ENCODE measurements at regions not wholly inside any gene's neighbourhood (a gene's known extent, or its start where the extent isn't known, plus 50 kb on each side); places are given as distances from the start of the nearest gene placed in this dataset.

DNA sequence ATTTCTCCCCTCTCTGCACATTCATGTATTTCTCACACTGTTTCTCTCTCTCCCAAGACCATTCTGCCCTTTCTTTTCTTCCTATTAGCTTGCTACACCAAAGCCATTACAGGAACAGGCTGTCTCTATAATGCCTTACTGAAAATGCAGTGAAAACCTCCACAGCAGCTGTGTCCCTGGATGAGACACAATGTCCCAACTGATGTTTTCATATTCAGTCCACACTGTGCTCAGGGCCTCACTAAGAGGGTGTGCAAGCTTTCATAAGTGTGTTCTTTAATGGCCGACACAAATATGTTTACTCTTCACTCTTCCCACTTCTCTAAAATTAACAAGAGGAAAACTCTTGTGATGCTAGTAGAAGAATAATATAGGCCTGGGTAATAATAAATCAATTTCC lies 163.4 kb downstream of the KCTD12 start:
- no peaks in the 10 kb centered on the region for H3K4me1 Mint-ChIP-seq
- H3K36me3 Mint-ChIP-seq (ENCODE audit: low read depth) = no peaks in the 10 kb centered on the region
- no peak overlapping the region for H3K4me3 Mint-ChIP-seq
- H3K9me3 Mint-ChIP-seq = no peaks in the 10 kb centered on the region
- ATAC-seq (replicated peaks) = no peak
- H3K27me3 Mint-ChIP-seq = peaks cover 4% of the 10 kb centered on the region
- H3K27ac Mint-ChIP-seq = no peak overlapping the region

DNA sequence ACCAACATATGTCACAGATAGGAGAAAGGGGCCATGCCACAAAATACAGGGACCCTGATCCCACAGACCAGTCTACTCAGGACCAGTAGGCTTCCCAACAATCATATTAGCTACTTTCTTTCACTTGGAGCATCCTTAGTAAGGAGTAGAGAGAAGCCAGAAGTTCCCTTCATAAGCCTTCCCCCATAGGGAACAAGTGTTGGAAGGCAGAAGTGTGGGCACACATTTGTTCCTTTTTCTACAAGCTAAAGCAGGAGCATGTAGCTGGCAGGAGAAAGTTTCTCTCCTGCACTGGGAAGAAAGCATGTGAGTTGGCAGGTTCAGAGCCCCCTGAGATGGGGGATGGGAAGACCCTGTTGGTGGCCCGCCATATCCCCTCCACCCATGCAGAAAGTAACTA lies 165.4 kb downstream of the KCTD12 start:
- Mint-ChIP-seq H3K27ac (no peak overlapping the region), H3K9me3 (no peaks in the 10 kb centered on the region)

DNA sequence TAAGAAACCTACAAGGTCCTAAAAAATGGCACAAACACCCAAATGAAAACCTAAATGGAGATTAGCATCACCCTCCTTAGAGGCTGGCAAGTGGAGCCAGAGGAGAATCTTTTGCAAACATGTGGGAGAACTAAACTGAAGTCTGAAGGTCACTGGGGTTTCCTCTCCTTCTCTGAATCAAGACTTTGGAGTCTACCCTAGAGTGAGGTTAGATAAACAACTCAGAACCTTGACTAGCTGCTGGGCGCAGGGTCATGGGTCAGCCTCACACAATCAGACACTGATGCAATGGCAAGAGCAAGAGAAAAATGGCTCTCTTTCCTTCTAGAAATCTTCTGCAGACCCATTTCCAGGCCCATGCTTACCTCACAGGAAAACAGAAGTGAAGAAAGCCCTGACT lies 165.8 kb downstream of the KCTD12 start:
- no peak overlapping the region for H3K4me3 Mint-ChIP-seq
- peaks cover 4% of the 10 kb centered on the region for H3K27me3 Mint-ChIP-seq
- H3K9me3 Mint-ChIP-seq = no peaks in the 10 kb centered on the region
- ATAC-seq (replicated peaks) = no peak
- H3K36me3 Mint-ChIP-seq (ENCODE audit: low read depth) = no peaks in the 10 kb centered on the region
- no peak overlapping the region for H3K27ac Mint-ChIP-seq
- H3K4me1 Mint-ChIP-seq = no peaks in the 10 kb centered on the region

More for the DNA sequence above, 165.4 kb downstream of the KCTD12 start:
- ATAC-seq (replicated peaks) = no peak
- Mint-ChIP-seq H3K4me1 (no peaks in the 10 kb centered on the region), H3K27me3 (peaks cover 4% of the 10 kb centered on the region), H3K4me3 (no peak overlapping the region), H3K36me3 (ENCODE audit: low read depth) (no peaks in the 10 kb centered on the region)

DNA sequence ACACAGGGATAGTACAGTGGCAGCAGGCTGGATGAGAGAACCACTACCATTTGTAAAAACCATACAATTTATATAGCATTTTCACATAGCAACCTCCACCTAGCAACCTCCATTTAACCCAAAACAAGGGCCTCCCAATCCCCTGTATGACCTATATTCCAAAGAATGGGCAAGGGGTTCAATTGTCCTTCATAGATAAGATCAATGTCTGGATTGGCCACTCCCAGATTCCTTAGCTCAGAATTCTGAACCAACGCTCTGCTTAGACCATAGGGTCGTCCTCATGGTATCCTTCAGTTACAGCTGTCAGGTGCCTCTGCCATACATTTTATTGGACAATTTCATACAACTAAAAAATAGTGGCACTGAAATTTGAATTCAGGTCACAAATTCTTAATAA lies 166.2 kb downstream of the KCTD12 start:
- Mint-ChIP-seq H3K36me3 (ENCODE audit: low read depth) (no peaks in the 10 kb centered on the region), H3K4me1 (no peaks in the 10 kb centered on the region), H3K27me3 (peaks cover 4% of the 10 kb centered on the region), H3K4me3 (no peak overlapping the region), H3K27ac (no peak overlapping the region), H3K9me3 (no peaks in the 10 kb centered on the region)
- no peak for ATAC-seq (replicated peaks)

DNA sequence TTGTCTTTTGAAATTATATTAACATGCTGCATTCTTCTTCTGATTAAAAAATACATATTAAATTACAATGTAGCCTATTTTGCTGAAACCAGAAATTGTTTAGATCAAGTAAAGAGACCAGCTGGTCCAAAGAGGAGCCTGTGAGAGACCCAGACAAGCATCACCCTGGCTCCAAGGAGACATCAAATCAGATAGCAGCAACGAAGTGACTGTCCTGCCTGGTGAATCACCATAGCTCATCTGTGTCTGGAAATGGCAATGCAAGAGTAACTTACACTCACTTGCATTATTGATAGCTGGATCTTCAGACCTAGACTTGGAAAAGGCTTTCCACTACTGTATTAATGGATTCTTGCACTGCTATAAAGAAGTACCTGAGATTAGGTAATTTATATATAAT lies 169.1 kb downstream of the KCTD12 start:
- H3K27ac Mint-ChIP-seq = no peak overlapping the region
- H3K4me1 Mint-ChIP-seq = no peaks in the 10 kb centered on the region
- ATAC-seq (replicated peaks) = no peak
- H3K36me3 Mint-ChIP-seq (ENCODE audit: low read depth) = no peaks in the 10 kb centered on the region
- H3K27me3 Mint-ChIP-seq = peaks cover 4% of the 10 kb centered on the region
- no peaks in the 10 kb centered on the region for H3K9me3 Mint-ChIP-seq
- H3K4me3 Mint-ChIP-seq = no peak overlapping the region

DNA sequence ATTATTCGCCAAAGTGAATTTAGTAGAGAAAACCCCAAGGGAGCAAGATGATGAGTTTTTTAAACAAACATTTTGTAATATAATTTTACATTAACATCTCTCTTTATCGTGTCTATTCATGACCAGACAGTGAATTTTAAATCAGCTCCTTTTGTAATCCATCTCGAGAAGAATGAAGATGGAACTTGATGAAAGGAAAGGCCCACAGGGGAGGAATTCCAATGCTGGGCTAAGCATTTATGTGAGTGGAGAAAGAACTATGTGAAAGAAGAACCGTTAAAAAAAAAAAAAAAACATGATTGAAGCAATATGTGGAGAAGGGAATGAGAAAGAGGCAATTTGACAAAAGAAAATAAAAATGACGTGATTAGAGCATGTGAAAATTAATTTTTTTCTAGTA lies 170.6 kb downstream of the KCTD12 start:
- no peak for ATAC-seq (replicated peaks)
- no peak overlapping the region for H3K4me3 Mint-ChIP-seq
- no peak overlapping the region for H3K27ac Mint-ChIP-seq
- no peaks in the 10 kb centered on the region for H3K4me1 Mint-ChIP-seq
- peaks cover 4% of the 10 kb centered on the region for H3K27me3 Mint-ChIP-seq
- no peaks in the 10 kb centered on the region for H3K36me3 Mint-ChIP-seq (ENCODE audit: low read depth)
- H3K9me3 Mint-ChIP-seq = no peaks in the 10 kb centered on the region

DNA sequence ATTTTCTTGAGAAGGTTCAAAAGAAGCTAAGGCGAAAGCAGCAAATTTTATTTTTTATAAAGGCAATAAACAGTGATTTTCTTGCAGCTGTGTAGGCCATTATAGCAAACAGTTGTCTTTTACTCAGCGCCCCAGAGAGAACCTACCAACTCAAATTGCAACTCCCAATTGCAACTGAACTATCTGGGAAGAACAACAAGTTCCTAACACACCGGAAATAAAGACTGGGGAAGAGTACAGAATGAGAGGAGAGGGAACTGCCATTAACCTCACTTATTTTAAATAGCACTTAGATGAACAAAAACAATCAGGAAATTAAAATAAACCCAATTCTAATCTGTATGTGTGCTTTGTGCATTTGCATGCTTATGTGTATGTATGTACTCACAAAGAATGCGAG lies 171.1 kb downstream of the KCTD12 start:
- H3K27me3 Mint-ChIP-seq = peaks cover 4% of the 10 kb centered on the region
- H3K27ac Mint-ChIP-seq = no peak overlapping the region
- no peak for ATAC-seq (replicated peaks)
- H3K36me3 Mint-ChIP-seq (ENCODE audit: low read depth) = no peaks in the 10 kb centered on the region
- no peak overlapping the region for H3K4me3 Mint-ChIP-seq
- no peaks in the 10 kb centered on the region for H3K9me3 Mint-ChIP-seq
- H3K4me1 Mint-ChIP-seq = no peaks in the 10 kb centered on the region

DNA sequence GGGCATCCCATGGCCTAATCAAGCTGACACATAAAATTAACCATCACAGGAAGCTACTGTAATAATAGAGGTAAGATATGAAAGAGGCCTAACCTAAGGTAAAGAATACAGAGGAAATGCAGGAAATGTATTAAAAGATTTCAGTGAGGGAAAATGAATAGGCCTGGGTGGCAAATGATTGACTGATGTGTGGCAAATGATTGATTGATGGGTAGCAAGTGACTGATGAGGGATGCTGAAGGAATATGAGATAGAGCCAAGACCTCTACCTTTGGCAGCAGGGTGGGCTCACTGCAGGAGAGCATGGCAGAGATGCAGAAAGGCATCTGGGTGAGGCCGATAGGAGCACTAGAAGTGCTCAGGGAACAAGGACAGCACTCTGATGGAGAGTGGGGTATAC lies 172.9 kb downstream of the KCTD12 start:
- no peak for ATAC-seq (replicated peaks)
- H3K9me3 Mint-ChIP-seq = no peaks in the 10 kb centered on the region

DNA sequence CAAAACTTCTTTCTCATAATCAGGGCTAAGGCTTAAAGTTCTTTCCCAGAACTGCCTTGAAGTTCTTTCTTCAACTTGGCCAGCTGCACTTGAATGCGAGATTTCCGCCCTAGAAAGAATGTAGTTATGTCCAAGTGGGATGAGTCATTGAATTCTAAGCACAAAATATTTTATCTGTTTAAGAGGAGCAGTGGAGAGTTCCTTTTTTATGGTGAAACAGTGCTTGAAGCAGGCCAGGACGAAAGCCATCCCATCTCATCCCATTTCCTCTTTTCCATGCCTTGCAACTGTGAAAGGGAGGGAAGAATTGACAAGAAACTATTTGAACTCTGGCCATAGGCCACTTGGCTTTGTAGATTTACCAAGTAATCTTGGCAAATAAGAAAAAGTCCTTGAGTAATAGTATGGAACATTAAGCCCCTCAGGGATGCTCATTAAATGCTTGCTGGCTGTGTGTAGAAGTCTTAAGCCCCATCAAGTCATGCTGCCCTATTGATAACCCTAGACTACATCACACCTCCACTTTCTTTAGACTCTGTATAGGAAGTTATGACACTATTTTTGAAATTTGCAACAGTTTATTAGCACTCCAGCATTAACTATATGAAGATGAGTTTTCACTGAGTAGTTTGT lies 174.5 kb downstream of the KCTD12 start:
- Mint-ChIP-seq H3K9me3 (no peaks in the 10 kb centered on the region), H3K27ac (no peak overlapping the region), H3K4me1 (no peaks in the 10 kb centered on the region), H3K4me3 (no peak overlapping the region), H3K27me3 (no peaks in the 10 kb centered on the region), H3K36me3 (ENCODE audit: low read depth) (no peaks in the 10 kb centered on the region)
- no peak for ATAC-seq (replicated peaks)

More for the DNA sequence above, 172.9 kb downstream of the KCTD12 start:
- peaks cover under 1% of the 10 kb centered on the region for H3K27me3 Mint-ChIP-seq
- H3K4me1 Mint-ChIP-seq = no peaks in the 10 kb centered on the region
- H3K4me3 Mint-ChIP-seq = no peak overlapping the region
- no peaks in the 10 kb centered on the region for H3K36me3 Mint-ChIP-seq (ENCODE audit: low read depth)
- H3K27ac Mint-ChIP-seq = no peak overlapping the region

DNA sequence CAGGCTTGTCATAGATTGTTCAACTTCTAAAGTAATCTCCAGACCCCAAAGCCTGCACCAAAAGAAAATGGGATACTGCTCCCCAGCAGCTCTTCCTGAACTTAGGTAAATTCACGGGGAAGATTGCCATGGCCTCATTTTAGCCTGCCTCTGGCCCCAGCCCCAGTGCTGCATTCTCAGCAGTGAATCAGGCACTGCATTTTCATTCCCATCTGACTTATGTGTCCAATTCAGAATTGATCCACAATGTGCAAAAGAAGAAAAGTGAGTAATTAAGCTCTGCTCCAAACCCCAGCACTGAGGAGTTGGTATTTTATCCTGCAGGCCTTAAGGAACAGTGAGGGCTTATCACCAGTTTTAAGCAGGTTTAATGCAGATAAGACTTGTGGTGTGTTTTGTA lies 176.4 kb downstream of the KCTD12 start:
- H3K4me1 Mint-ChIP-seq = no peaks in the 10 kb centered on the region
- no peak overlapping the region for H3K4me3 Mint-ChIP-seq
- H3K36me3 Mint-ChIP-seq (ENCODE audit: low read depth) = no peaks in the 10 kb centered on the region
- H3K9me3 Mint-ChIP-seq = no peaks in the 10 kb centered on the region
- H3K27ac Mint-ChIP-seq = no peak overlapping the region
- no peaks in the 10 kb centered on the region for H3K27me3 Mint-ChIP-seq
- no peak for ATAC-seq (replicated peaks)

DNA sequence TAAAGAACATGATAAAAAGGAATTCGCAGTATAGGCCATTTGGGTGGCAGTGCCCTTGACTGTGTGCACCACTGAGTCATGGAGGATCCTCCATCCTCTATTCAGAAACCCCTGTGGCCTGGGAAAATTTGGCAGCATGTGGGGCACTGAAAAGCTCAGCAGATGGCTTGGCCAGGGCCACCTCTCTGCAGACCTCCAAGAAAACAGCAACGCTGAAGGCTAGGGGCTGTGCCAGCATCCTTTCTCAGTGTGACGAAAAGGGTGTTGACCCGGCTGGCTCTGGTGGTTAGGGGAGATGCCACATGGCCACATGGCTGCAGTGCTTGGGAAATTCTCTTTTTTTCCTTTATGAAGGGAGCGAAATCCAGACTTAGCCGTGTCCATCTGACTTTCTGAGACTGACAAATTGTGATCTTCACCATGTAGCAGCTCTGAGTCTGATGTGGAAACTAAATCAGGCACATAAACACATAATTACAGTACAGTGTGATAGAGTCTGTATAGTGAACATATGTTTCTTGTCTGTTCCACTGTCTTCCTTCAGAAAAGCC lies 178.0 kb downstream of the KCTD12 start:
- Mint-ChIP-seq H3K4me1 (no peaks in the 10 kb centered on the region), H3K9me3 (no peaks in the 10 kb centered on the region), H3K27ac (no peak overlapping the region), H3K4me3 (no peak overlapping the region), H3K36me3 (ENCODE audit: low read depth) (no peaks in the 10 kb centered on the region), H3K27me3 (no peaks in the 10 kb centered on the region)
- no peak for ATAC-seq (replicated peaks)

DNA sequence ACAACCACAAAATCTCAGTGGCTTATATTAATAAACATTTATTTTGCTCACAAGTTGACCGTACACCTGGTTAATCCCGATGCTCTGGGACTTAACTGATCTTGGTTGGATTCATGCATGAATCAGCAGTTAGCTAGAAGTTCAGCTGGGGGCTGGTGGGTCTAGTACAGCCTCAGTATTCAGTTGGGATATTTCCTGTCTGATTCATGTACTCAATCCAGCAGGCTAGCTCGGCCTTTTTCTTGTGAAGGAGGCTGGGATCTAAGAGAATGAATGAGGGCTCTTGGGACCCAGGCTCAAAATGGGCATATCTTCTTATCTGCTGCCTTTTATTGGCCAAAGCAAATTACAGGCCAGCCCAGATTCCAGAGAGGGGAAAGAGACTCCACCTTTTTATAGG lies 178.8 kb downstream of the KCTD12 start:
- Mint-ChIP-seq H3K36me3 (ENCODE audit: low read depth) (no peaks in the 10 kb centered on the region), H3K4me1 (no peaks in the 10 kb centered on the region), H3K9me3 (no peaks in the 10 kb centered on the region), H3K4me3 (no peak overlapping the region), H3K27ac (no peak overlapping the region), H3K27me3 (no peaks in the 10 kb centered on the region)
- no peak for ATAC-seq (replicated peaks)

DNA sequence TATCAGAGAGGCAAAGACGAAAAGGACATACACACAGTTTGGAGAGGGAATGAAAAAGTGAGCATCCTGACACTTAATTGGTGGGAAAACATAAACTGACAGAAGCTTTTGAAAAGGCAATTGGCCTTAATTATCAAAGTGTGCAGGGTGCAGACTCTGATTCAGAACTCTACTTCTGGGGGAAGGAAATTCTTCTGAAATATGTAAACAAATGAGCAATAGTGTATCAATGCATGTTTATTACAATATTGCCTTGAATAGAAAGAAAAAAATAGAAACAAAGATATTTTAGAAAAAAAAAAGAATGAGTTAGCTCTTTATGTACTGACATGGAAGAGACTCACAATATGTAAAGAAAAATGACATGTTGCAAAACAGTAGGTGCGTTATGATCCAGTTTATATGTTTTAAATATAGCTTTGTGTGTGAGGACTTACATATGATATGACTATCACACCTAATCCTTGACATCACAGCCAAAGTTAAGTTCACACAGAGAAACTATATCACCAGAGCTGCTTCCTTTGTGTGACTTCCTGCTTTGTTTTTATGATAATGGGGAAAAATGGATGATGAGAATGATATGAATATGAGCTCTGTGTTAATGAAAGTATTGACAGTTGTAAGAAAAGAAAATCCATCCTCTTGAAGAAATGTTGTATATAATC lies 182.4 kb downstream of the KCTD12 start:
- H3K27me3 Mint-ChIP-seq = peaks cover 16% of the 10 kb centered on the region
- H3K4me1 Mint-ChIP-seq = no peaks in the 10 kb centered on the region
- no peak overlapping the region for H3K4me3 Mint-ChIP-seq
- H3K27ac Mint-ChIP-seq = no peak overlapping the region
- no peak for ATAC-seq (replicated peaks)
- H3K9me3 Mint-ChIP-seq = no peaks in the 10 kb centered on the region
- no peaks in the 10 kb centered on the region for H3K36me3 Mint-ChIP-seq (ENCODE audit: low read depth)

DNA sequence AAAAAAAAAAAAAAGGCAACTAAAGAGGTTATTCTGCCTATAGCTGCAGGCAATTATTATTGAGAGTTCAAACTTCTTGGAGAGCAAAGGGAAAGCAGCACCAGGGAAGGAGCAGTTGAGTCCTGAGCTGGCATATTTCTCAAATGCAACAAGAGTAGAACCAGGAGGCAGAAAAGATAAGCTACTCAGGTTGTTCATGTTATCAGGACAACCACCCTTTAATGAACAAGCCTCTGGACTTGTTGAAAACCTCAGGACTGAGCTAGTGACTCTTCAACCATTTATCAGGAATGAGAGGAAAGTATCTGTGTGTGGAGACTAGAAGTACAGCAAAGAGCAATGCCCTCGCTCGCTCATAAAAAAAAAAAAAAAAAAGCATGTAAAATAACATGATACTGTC lies 183.0 kb downstream of the KCTD12 start:
- H3K27me3 Mint-ChIP-seq = peaks cover 22% of the 10 kb centered on the region
- no peaks in the 10 kb centered on the region for H3K36me3 Mint-ChIP-seq (ENCODE audit: low read depth)
- no peak overlapping the region for H3K27ac Mint-ChIP-seq
- no peaks in the 10 kb centered on the region for H3K9me3 Mint-ChIP-seq
- H3K4me1 Mint-ChIP-seq = no peaks in the 10 kb centered on the region
- no peak overlapping the region for H3K4me3 Mint-ChIP-seq
- ATAC-seq (replicated peaks) = no peak

DNA sequence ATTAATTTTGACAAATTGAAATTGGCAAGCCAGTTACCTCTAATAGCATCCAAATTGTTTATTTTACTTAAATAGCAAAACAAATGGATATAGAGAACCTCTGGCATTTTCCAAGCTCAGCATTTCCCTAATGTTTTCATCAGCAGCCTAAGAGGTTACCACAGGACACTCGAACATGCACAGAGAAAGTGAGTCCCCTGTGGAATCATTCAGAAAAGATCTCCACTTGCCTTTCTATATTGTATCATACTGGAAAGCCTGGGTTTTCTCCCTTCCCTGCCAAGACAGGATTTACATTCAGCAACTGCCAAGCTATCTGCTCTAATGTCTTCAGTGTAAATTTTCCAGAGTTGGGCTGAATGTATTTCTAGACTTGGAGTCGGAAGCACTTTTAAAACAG lies 188.9 kb downstream of the KCTD12 start:
- H3K36me3 Mint-ChIP-seq (ENCODE audit: low read depth) = no peaks in the 10 kb centered on the region
- H3K27ac Mint-ChIP-seq = no peak overlapping the region
- no peaks in the 10 kb centered on the region for H3K9me3 Mint-ChIP-seq
- H3K27me3 Mint-ChIP-seq = peaks cover 38% of the 10 kb centered on the region
- no peak overlapping the region for H3K4me3 Mint-ChIP-seq
- no peak for ATAC-seq (replicated peaks)
- no peaks in the 10 kb centered on the region for H3K4me1 Mint-ChIP-seq
